Ishikawa (cell line): ENCODE measurements at regions not wholly inside any gene's neighbourhood (a gene's known extent, or its start where the extent isn't known, plus 50 kb on each side); places are given as distances from the start of the nearest gene placed in this dataset.

ENCODE experiments used
- CEBPB ChIP-seq: IDR thresholded peaks from 2 replicates; pipeline ENCODE4 v1.6.1; 2012
- CREB1 ChIP-seq: IDR thresholded peaks from 2 replicates; pipeline ENCODE4 v1.6.1; 2012; ENCODE audit warnings: low read depth
- EGR1 ChIP-seq: IDR thresholded peaks from 2 replicates; pipeline ENCODE4 v1.6.1; 2012
- EP300 ChIP-seq: IDR thresholded peaks from 2 replicates; pipeline ENCODE4 v1.6.1; 2012; ENCODE audit warnings: borderline replicate concordance
- FOXM1 ChIP-seq: IDR thresholded peaks from 2 replicates; pipeline ENCODE4 v1.6.1; 2012; ENCODE audit warnings: low read depth, borderline replicate concordance
- MAX ChIP-seq: IDR thresholded peaks from 2 replicates; pipeline ENCODE4 v1.6.1; 2012
- NFIC ChIP-seq: IDR thresholded peaks from 2 replicates; pipeline ENCODE4 v1.6.1; 2012
- RAD21 ChIP-seq: IDR thresholded peaks from 2 replicates; pipeline ENCODE4 v1.6.1; 2012; ENCODE audit warnings: low read depth
- TAF1 ChIP-seq: IDR thresholded peaks from 2 replicates; pipeline ENCODE4 v1.6.1; 2012; ENCODE audit warnings: low read depth, mild to moderate bottlenecking
- TCF12 ChIP-seq: IDR thresholded peaks from 2 replicates; pipeline ENCODE4 v1.6.1; 2012; ENCODE audit warnings: low read depth
- TEAD4 ChIP-seq: IDR thresholded peaks from 2 replicates; pipeline ENCODE4 v1.6.1; 2012
- YY1 ChIP-seq: IDR thresholded peaks from 2 replicates; pipeline ENCODE4 v1.6.1; 2012; ENCODE audit warnings: low read depth
- ZBTB7A ChIP-seq: IDR thresholded peaks from 2 replicates; pipeline ENCODE4 v1.6.1; 2012; ENCODE audit warnings: low read depth
- TF ChIP-seq, protein P1 (sequence below): IDR thresholded peaks from 2 replicates; pipeline ENCODE4 v1.6.1; 2012; ENCODE audit warnings: low read depth, mild to moderate bottlenecking
- TF ChIP-seq, protein P2 (sequence below): IDR thresholded peaks from 2 replicates; pipeline ENCODE4 v1.6.1; 2012

DNA sequence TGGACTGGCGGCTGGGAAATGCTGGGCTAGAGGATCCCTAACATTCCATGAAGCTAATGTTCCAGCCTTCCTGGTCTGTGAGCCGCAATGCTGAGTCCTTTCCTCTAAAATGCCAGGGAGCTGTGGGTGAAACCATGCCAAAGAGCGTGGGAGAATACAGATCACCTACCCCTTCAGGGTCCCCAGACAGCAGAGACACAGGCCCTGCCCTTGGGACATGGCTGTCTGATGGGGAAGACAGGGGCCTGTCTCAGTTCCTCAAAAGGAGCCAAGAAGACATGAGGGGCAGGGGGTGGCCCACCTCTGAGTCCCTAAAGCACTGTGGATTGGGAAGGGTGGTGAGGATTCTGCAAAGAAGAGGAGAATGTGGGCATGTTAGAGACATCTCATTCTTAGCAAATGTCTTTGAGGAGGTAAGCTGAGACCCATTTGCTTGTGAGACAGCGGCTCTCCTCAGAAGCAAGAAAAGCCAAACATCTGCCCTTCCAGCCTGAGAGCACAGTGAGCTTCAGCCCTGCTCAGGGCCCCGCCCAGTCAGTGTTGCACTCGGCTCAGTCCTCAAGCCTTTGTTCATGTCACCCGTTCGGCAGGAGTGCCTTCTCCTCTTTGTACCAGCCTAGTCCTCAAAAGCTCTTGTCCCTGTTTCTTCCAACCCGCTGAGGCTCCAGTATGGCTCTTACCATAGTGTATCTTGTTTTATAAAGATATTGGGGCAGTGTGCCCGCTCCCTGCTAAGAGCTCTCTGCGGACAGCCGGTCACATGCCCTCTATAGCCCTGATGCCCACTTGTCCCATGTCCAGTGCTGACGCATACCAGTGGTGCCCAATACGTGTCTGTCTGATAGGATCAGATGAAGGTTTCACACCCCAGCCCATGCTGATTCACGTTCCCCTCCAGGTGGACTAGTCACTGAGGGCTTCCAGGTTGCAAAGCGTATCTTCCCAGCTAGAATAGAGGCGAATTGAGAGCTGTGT, 286.2 kb downstream of the CYP26B1 start:
- no peak for TF ChIP-seq TCF12
- TF ChIP-seq, protein P1, sequence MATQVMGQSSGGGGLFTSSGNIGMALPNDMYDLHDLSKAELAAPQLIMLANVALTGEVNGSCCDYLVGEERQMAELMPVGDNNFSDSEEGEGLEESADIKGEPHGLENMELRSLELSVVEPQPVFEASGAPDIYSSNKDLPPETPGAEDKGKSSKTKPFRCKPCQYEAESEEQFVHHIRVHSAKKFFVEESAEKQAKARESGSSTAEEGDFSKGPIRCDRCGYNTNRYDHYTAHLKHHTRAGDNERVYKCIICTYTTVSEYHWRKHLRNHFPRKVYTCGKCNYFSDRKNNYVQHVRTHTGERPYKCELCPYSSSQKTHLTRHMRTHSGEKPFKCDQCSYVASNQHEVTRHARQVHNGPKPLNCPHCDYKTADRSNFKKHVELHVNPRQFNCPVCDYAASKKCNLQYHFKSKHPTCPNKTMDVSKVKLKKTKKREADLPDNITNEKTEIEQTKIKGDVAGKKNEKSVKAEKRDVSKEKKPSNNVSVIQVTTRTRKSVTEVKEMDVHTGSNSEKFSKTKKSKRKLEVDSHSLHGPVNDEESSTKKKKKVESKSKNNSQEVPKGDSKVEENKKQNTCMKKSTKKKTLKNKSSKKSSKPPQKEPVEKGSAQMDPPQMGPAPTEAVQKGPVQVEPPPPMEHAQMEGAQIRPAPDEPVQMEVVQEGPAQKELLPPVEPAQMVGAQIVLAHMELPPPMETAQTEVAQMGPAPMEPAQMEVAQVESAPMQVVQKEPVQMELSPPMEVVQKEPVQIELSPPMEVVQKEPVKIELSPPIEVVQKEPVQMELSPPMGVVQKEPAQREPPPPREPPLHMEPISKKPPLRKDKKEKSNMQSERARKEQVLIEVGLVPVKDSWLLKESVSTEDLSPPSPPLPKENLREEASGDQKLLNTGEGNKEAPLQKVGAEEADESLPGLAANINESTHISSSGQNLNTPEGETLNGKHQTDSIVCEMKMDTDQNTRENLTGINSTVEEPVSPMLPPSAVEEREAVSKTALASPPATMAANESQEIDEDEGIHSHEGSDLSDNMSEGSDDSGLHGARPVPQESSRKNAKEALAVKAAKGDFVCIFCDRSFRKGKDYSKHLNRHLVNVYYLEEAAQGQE, result no peak
- TF ChIP-seq YY1, result no peak
- TF ChIP-seq ZBTB7A, result no peak
- TF ChIP-seq RAD21, result no peak
- TF ChIP-seq CREB1, result no peak
- no peak for TF ChIP-seq TEAD4
- TF ChIP-seq MAX, result no peak
- no peak for TF ChIP-seq TAF1
- no peak for TF ChIP-seq FOXM1
- no peak for TF ChIP-seq CEBPB
- TF ChIP-seq, protein P2, sequence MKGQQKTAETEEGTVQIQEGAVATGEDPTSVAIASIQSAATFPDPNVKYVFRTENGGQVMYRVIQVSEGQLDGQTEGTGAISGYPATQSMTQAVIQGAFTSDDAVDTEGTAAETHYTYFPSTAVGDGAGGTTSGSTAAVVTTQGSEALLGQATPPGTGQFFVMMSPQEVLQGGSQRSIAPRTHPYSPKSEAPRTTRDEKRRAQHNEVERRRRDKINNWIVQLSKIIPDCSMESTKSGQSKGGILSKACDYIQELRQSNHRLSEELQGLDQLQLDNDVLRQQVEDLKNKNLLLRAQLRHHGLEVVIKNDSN, result no peak
- TF ChIP-seq NFIC, result no peak
- TF ChIP-seq EP300, result no peak
- TF ChIP-seq EGR1, result no peak

GRCh38 chr2:71860381-71860926, 287.2 kb downstream of the CYP26B1 start:
- TF ChIP-seq EP300 (no peak), CEBPB (no peak), RAD21 (no peak), TCF12 (no peak), YY1 (no peak), CREB1 (no peak), ZBTB7A (no peak), EGR1 (no peak), NFIC (no peak), FOXM1 (no peak), TEAD4 (no peak), TAF1 (no peak), MAX (no peak)
- TF ChIP-seq, protein P1, result no peak
- TF ChIP-seq, protein P2, result no peak

DNA sequence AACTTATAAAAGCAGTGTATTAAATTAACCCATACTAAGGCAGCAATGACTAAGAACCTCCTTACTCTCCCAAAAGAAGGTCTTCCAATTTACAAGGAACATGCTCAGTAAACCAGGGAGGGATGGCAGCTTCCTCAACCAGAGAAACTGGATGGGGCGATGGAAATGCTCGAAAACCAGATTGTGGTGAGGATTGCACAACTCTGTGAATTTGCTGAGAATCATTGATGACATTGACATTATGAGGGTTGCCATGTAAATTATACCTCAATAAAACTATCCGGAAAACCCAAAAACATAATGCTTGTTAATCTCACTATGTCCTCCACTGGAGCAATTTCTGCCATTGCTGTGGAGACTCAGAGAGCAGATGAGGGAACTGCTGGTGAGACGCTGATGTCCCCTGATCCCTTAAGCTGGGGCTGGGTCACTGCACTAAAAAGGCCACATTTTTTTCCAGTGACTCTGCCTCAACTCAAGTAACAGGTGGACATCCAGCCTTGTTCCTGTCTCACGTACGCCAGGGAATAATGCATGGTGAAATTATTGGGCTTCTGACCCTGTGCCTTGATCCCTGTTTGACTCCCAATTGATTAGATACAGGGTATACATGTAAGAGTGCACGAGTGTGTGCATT, 288.3 kb downstream of the CYP26B1 start:
- TF ChIP-seq MAX (no peak), NFIC (no peak), RAD21 (no peak), EP300 (no peak), ZBTB7A (no peak), CREB1 (no peak), TAF1 (no peak)
- TF ChIP-seq, protein P2, result no peak

DNA sequence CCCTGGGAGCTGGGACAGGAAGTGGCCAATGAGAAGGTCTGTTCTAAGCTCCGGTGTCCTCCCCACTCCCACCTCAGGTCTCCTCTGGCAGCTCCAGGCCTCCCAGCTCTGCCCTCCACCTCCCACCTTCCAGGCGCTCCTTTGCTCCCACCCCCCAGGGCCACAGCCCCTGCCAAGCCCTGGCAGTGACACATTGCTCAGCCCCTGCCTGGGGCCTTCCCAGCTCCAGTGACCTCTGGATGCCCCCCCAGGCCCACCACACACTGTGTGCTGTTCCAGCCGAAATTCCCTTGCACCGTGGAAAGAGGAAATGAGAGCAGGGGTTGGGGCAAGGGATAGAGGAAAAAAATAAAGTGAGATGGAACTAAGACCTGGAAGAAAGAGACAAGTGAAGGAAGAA, 289.6 kb downstream of the CYP26B1 start:
- no peak for TF ChIP-seq FOXM1
- TF ChIP-seq RAD21, result no peak
- no peak for TF ChIP-seq YY1
- TF ChIP-seq TCF12, result no peak
- TF ChIP-seq ZBTB7A, result no peak
- TF ChIP-seq, protein P1, result no peak
